ENCODE measurements at regions not wholly inside any gene's neighbourhood (a gene's known extent, or its start where the extent isn't known, plus 50 kb on each side); places are given as distances from the start of the nearest gene placed in this dataset.

GRCh38 chr7:9945857-9946256, 1027.8 kb upstream of the PHF14 start:
- DNase-seq (no peak), ATAC-seq (ENCODE audit: insufficient read depth, low read depth) (no peak)
- Histone ChIP-seq H3K9me3 (ENCODE audit: insufficient read depth, low read length, severe bottlenecking) (no peaks in the 10 kb centered on the region), H3K79me2 (ENCODE audit: insufficient read depth, low read length) (no peaks in the 10 kb centered on the region), H3K4me2 (ENCODE audit: insufficient read depth, low read length) (no peak overlapping the region), H3K9ac (ENCODE audit: low read depth, low read length) (no peak overlapping the region), H4K20me1 (ENCODE audit: insufficient read depth, low read length) (no peaks in the 10 kb centered on the region), H3K27ac (ENCODE audit: low read length) (no peak overlapping the region), H3K4me3 (ENCODE audit: low read depth in 1 of 2, low read length in 2 of 2) (no peak overlapping the region), H3K4me1 (ENCODE audit: insufficient read depth, low read length) (no peaks in the 10 kb centered on the region), H3K36me3 (ENCODE audit: insufficient read depth, low read length) (no peaks in the 10 kb centered on the region), H2AFZ (ENCODE audit: low read depth, low read length) (no peak overlapping the region), H3K27me3 (ENCODE audit: insufficient read depth, low read length, poor library complexity) (no peaks in the 10 kb centered on the region)
- TF ChIP-seq CTCF (IDR thresholded peaks at IDR 0.05; ENCODE audit: borderline replicate concordance, extremely low read depth, low read length, poor library complexity, severe bottlenecking) (no peak), EZH2 (IDR thresholded peaks at IDR 0.05; ENCODE audit: borderline replicate concordance, low read depth, low read length, severe bottlenecking) (no peak)

GRCh38 chr7:9955138-9955537, 1018.5 kb upstream of the PHF14 start:
- no peak overlapping the region for H3K9ac ChIP-seq (ENCODE audit: low read depth, low read length)
- no peak for DNase-seq
- H3K4me1 ChIP-seq (ENCODE audit: insufficient read depth, low read length): no peaks in the 10 kb centered on the region
- no peaks in the 10 kb centered on the region for H4K20me1 ChIP-seq (ENCODE audit: insufficient read depth, low read length)
- H3K4me3 ChIP-seq (ENCODE audit: low read depth in 1 of 2, low read length in 2 of 2): no peak overlapping the region
- H3K27ac ChIP-seq (ENCODE audit: low read length): no peak overlapping the region
- no peak overlapping the region for H3K4me2 ChIP-seq (ENCODE audit: insufficient read depth, low read length)
- no peaks in the 10 kb centered on the region for H3K27me3 ChIP-seq (ENCODE audit: insufficient read depth, low read length, poor library complexity)
- H3K9me3 ChIP-seq (ENCODE audit: insufficient read depth, low read length, severe bottlenecking): no peaks in the 10 kb centered on the region
- no peak for TF ChIP-seq EZH2 (IDR thresholded peaks at IDR 0.05; ENCODE audit: borderline replicate concordance, low read depth, low read length, severe bottlenecking)
- no peak for TF ChIP-seq CTCF (IDR thresholded peaks at IDR 0.05; ENCODE audit: borderline replicate concordance, extremely low read depth, low read length, poor library complexity, severe bottlenecking)
- H2AFZ ChIP-seq (ENCODE audit: low read depth, low read length): no peak overlapping the region
- no peaks in the 10 kb centered on the region for H3K79me2 ChIP-seq (ENCODE audit: insufficient read depth, low read length)
- no peaks in the 10 kb centered on the region for H3K36me3 ChIP-seq (ENCODE audit: insufficient read depth, low read length)
- ATAC-seq (ENCODE audit: insufficient read depth, low read depth): no peak

GRCh38 chr7:9958486-9958885, 1015.2 kb upstream of the PHF14 start:
- Histone ChIP-seq H4K20me1 (ENCODE audit: insufficient read depth, low read length) (no peaks in the 10 kb centered on the region), H3K27ac (ENCODE audit: low read length) (no peak overlapping the region), H3K4me1 (ENCODE audit: insufficient read depth, low read length) (no peaks in the 10 kb centered on the region), H3K9ac (ENCODE audit: low read depth, low read length) (no peak overlapping the region), H3K4me2 (ENCODE audit: insufficient read depth, low read length) (no peak overlapping the region), H3K4me3 (ENCODE audit: low read depth in 1 of 2, low read length in 2 of 2) (no peak overlapping the region), H3K9me3 (ENCODE audit: insufficient read depth, low read length, severe bottlenecking) (no peaks in the 10 kb centered on the region), H3K27me3 (ENCODE audit: insufficient read depth, low read length, poor library complexity) (no peaks in the 10 kb centered on the region), H3K79me2 (ENCODE audit: insufficient read depth, low read length) (no peaks in the 10 kb centered on the region), H3K36me3 (ENCODE audit: insufficient read depth, low read length) (no peaks in the 10 kb centered on the region), H2AFZ (ENCODE audit: low read depth, low read length) (no peak overlapping the region)
- TF ChIP-seq CTCF (IDR thresholded peaks at IDR 0.05; ENCODE audit: borderline replicate concordance, extremely low read depth, low read length, poor library complexity, severe bottlenecking): no peak
- no peak for TF ChIP-seq EZH2 (IDR thresholded peaks at IDR 0.05; ENCODE audit: borderline replicate concordance, low read depth, low read length, severe bottlenecking)
- no peak for ATAC-seq (ENCODE audit: insufficient read depth, low read depth)
- DNase-seq: no peak

GRCh38 chr7:9960460-9960859, 1013.2 kb upstream of the PHF14 start:
- Histone ChIP-seq H3K36me3 (ENCODE audit: insufficient read depth, low read length) (no peaks in the 10 kb centered on the region), H3K9me3 (ENCODE audit: insufficient read depth, low read length, severe bottlenecking) (no peaks in the 10 kb centered on the region), H3K9ac (ENCODE audit: low read depth, low read length) (no peak overlapping the region), H3K4me2 (ENCODE audit: insufficient read depth, low read length) (no peak overlapping the region), H4K20me1 (ENCODE audit: insufficient read depth, low read length) (no peaks in the 10 kb centered on the region), H2AFZ (ENCODE audit: low read depth, low read length) (no peak overlapping the region), H3K4me1 (ENCODE audit: insufficient read depth, low read length) (no peaks in the 10 kb centered on the region), H3K27me3 (ENCODE audit: insufficient read depth, low read length, poor library complexity) (no peaks in the 10 kb centered on the region), H3K4me3 (ENCODE audit: low read depth in 1 of 2, low read length in 2 of 2) (no peak overlapping the region), H3K79me2 (ENCODE audit: insufficient read depth, low read length) (no peaks in the 10 kb centered on the region), H3K27ac (ENCODE audit: low read length) (no peak overlapping the region)
- DNase-seq (no peak), ATAC-seq (ENCODE audit: insufficient read depth, low read depth) (no peak)
- TF ChIP-seq EZH2 (IDR thresholded peaks at IDR 0.05; ENCODE audit: borderline replicate concordance, low read depth, low read length, severe bottlenecking) (no peak), CTCF (IDR thresholded peaks at IDR 0.05; ENCODE audit: borderline replicate concordance, extremely low read depth, low read length, poor library complexity, severe bottlenecking) (no peak)
